HG03439 (cell line): ENCODE measurements at regions not wholly inside any gene's neighbourhood (a gene's known extent, or its start where the extent isn't known, plus 50 kb on each side); places are given as distances from the start of the nearest gene placed in this dataset.
"Not testable (repeated sequence)": the region's sequence is repeated elsewhere in the genome, so short reads cannot be mapped to it uniquely, and the experiment has no call there.

Source experiments
- ATAC-seq: cut with Tn5 transposase; IDR thresholded peaks from one replicate; pipeline ENCODE4 v1.9.1; 2021; ENCODE audit warnings: mild to moderate bottlenecking, moderate library complexity; ENCODE audit not compliant: unreplicated experiment

- no peak for ATAC-seq
Measured at GRCh38 chr5:28685794-28686193, 1647.4 kb upstream of the CDH9 start.

DNA sequence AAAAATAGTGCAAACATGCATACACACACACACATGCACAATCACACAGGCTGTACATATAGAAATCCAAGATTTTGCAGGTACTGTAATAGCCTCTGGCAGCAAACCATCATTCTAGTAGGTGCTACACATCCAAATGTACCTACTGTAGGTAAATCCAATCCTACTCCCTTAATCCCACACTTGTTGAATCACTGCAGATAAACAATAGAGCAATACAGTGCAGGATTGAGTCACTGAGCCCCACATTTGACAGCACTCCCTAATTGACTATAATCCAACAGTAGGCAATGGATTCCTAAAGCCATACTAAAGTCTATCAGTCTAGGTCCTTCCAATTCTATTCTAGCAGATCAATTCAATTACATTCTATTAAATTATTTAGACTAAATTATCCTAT lies 1640.5 kb upstream of the CDH9 start:
- ATAC-seq: no peak

DNA sequence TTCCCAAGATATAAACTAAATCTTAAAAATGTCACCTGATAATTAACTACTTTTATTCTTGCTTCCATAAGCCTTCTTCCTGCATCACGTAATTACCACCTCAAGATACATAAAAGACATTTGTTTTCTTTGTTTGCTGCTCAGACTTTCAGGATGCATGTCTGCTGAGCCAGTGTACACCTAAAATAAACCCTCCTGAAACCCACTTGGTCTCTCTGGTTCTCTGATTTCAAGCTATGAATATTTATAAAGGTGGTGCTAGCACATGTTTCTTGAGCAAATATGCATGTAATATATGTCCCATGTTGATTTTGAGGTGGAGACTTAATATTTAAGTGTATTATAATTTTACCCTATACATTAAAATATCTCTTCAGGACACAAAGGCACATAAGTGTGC lies 1627.7 kb upstream of the CDH9 start:
- ATAC-seq: no peak

DNA sequence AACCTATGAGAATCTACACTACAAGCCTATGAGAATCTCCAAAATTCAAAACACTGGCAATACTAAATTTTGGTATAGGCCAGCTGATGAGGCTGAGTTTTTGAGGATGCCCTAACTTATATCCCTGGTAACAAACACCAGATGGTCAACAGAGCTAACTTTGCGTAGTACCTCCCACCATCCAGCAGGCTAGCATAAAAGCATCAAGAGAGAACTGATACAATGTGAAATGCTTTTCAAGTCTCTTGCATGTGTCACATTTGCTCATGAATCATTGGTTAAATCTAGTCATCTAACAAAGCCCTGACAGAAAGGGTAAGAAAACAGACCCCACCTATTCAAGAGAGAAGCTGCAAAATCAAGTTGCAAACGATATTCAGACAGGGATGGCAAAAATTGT lies 1609.7 kb upstream of the CDH9 start:
- no peak for ATAC-seq

DNA sequence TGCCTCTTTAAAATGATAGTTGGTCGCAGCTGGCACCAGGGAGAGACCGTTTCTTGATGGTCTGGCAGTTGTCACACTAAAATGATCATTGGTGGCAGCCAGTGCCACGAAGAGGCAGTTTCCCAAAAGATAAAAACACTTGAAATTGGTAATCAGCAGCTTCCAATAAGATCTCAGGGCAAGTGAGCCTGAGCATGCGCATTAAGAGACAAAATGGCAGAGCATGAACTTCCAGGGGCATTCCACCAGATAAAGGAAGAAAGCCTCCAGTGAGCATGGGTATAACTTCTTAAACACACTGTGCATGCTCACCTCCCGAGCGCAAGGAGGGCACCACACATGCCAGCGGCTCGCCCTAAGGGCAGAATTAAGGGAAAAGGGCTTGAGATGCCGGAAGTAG lies 1594.2 kb upstream of the CDH9 start:
- ATAC-seq: no peak

GRCh38 chr5:28603869-28604268 lies 1565.5 kb upstream of the CDH9 start:
- ATAC-seq: no peak

GRCh38 chr5:28602429-28602828 lies 1564.0 kb upstream of the CDH9 start:
- no peak for ATAC-seq

GRCh38 chr5:28596707-28597106 lies 1558.3 kb upstream of the CDH9 start:
- not testable (repeated sequence) for ATAC-seq

GRCh38 chr5:28580616-28581015 lies 1542.2 kb upstream of the CDH9 start:
- no peak for ATAC-seq

GRCh38 chr5:28576022-28576421 lies 1537.6 kb upstream of the CDH9 start:
- no peak for ATAC-seq

- ATAC-seq: no peak
Measured at GRCh38 chr5:28575368-28575767, 1537.0 kb upstream of the CDH9 start.

- no peak for ATAC-seq
Measured at GRCh38 chr5:28574606-28575005, 1536.2 kb upstream of the CDH9 start.

DNA sequence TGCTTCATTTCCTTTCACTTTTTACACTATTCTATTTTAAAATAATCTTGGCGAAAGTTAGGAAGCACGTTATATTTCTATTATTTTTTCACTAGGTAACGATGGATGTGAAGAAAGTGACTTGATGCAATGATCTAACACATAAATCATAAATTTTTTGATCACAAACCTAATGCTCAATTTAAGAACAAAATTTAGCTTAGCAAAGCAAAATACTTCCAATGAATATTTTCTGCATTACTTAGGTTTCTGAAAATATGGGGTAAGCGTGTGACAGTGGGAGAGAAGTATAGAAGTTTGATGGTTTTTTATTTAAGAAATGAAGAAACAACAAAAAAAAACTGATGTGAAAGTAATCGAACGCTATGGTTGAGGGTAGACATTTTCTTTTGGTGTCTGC lies 1528.7 kb upstream of the CDH9 start:
- no peak for ATAC-seq

DNA sequence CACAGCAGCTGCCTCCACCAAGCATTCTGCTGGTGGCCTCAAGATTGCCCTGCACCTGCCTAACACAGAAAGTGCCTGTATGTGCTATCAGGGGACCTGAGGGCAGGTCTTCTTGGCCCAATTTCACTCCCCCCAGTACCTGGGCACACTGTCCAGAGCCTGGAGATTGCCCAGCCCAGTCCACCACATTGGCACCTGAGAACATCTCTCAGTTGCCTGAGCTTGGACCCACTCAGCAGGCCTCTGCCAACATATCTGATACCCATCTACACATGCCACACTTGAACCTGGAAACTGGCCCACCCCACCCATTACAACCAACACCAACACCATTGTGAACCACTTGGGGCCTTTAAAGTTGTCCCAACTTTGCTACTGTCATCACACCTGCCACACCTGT lies 1523.1 kb upstream of the CDH9 start:
- ATAC-seq: no peak

- no peak for ATAC-seq
Measured at GRCh38 chr5:28558196-28558595, 1519.8 kb upstream of the CDH9 start.

DNA sequence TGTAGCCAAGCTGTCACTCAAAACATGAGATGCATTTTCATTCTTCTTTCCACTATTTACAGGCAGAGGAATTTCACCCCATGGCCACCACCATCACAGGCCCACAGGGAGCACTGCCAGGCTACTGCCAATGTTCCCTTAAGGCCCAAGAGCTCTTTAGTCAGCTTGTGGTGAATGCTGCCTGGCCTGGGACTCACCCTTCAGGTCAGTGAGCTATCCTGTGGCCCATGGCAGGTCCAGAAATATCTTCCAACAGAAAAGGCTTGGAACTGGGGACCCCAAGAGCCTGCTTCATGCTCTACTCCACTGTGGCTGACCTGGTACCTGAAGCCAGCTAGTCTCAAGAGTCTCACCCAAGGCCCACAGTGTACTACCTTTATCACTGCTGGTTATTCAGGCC lies 1518.7 kb upstream of the CDH9 start:
- ATAC-seq: no peak

DNA sequence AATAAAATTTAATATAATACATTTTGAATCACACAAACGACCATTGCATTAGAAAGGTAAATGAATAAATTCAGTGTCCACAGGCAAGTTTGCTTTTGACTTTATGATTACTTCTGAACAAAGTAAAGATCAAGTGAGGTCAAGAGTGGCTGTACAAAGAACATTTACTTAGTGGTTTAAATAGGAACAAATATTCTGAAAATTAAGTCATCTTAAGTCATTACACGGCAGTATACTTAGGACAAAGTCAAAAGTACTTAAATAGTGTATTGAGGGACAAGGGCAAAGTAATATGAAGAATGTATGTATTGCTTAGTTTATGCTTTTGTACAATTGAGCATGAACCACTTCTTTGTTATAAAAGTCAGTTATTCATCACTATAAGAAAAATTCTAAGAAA lies 1511.2 kb upstream of the CDH9 start:
- no peak for ATAC-seq

DNA sequence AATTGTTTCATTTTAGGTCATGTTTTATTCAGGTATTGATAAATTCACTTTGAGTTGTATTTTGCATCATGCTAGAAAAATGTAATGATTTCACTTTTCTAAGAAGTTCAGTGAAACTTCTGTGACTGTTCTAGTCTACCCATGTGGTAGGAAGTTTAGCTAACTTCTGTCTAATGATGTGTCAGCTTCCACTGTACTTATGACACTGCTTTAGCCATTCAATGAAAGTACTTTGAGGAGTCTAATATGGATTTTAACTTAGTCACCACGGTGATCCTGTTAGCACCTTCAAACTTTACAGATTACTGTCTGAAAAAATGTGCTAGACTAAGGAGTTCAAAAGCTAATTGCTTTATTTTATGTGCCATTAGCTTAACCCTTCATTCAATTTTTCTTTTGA lies 1510.5 kb upstream of the CDH9 start:
- no peak for ATAC-seq

GRCh38 chr5:28544501-28544900 lies 1506.1 kb upstream of the CDH9 start:
- no peak for ATAC-seq

DNA sequence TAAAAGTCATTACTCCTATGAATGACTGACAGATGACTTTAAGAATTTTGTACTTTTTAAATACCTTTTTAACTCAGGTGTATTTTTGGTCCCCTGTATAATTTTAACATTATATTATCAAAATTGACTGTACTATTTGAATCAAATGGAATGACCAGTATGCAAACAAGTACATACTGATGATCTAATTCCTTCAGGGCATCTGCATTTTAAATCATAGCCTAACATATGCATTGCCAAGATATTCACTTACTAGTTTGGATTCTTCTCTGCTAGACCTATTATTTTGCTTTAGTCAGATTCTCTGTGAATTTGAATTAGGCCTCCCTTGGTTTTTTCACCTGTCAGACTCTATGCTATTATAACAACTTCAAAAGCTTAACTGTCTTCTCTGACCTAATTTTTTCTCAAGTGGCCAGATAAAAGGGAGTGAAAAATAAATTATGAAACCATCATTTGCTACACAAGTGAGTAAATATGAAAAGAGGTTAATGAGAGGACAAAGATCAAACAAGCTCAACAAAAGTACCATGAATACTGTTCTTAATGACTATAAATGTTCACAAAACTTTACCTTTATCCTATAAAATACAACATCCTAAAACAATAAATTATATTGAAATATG lies 1505.2 kb upstream of the CDH9 start:
- ATAC-seq: no peak

- no peak for ATAC-seq
Measured at GRCh38 chr5:28542987-28543386, 1504.6 kb upstream of the CDH9 start.

- no peak for ATAC-seq
Measured at GRCh38 chr5:28523888-28524635, 1485.7 kb upstream of the CDH9 start.

GRCh38 chr5:28523416-28523815 lies 1485.0 kb upstream of the CDH9 start:
- no peak for ATAC-seq
